NCI-H345 (cell line): ENCODE measurements at regions not wholly inside any gene's neighbourhood (a gene's known extent, or its start where the extent isn't known, plus 50 kb on each side); places are given as distances from the start of the nearest gene placed in this dataset.

ENCODE experiments used
- DNase-seq: peaks from one replicate; lab custom pipeline; 2025; lab: John Stamatoyannopoulos, UW

- DNase-seq: no peak
Observed at GRCh38 chr9:130781569-130781968, 53.5 kb upstream of the ABL1 start.

DNA sequence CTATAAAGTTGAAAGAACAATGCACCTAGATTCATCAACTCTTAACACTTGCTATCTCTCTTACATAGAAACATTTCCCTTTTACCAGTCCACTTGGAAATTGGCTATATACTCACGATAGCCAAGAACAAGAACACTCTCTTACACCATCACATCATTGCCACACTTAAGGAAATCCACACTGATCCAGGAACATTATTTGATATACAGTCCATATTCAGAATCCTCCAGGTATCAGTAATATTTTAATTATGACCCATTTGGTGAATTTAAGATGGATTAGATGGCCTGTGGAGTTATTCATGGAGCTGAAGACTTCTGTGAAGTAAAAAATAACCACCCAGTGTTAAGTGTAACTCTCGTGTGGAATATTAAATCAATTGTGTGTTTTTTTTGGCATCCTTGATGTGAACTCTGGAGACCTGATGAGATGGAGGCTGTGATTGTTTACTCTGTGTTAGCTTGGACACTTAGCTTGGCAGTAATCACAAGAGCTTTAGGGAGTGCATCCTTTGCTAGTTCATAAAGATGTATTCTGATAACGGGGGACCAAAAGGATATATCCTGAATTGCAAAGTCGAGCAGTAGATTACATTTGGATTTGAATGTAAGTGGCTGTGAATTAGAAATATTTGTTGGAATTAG, 52.0 kb upstream of the ABL1 start:
- no peak for DNase-seq

- DNase-seq: no peak
Observed at GRCh38 chr9:130785053-130785452, 50.0 kb upstream of the ABL1 start.
